Ascending aorta (tissue), 2 donors: ENCODE measurements at regions not wholly inside any gene's neighbourhood (a gene's known extent, or its start where the extent isn't known, plus 50 kb on each side); places are given as distances from the start of the nearest gene placed in this dataset.

Experiments used
- DNase-seq, 2 donors: peaks; one replicate each; pipeline ENCODE4 v3.0.0-alpha.2; 2019; ENCODE audit warnings: low spot score in 2 of 2
- H3K27ac ChIP-seq, 2 donors: fragments of 200-600 bp; sonication (generic); one replicate each; pipeline ENCODE4 v1.5.1; 2016 to 2017; ENCODE audit warnings: mild to moderate bottlenecking in 1 of 2
- H3K27me3 ChIP-seq: fragments of 200-600 bp; sonication (generic); one replicate; pipeline ENCODE4 v1.5.1; 2017
- H3K36me3 ChIP-seq, 2 donors: fragments of 200-600 bp; sonication (generic); one replicate each; pipeline ENCODE4 v1.5.1; 2016
- H3K4me1 ChIP-seq, 2 donors: fragments of 200-600 bp; sonication (generic); one replicate each; pipeline ENCODE4 v1.5.1; 2016 to 2017; ENCODE audit warnings: mild to moderate bottlenecking in 1 of 2
- H3K4me3 ChIP-seq, 2 donors: fragments of 200-600 bp; sonication (generic); one replicate each; pipeline ENCODE4 v1.5.1; 2016 to 2017; ENCODE audit warnings: mild to moderate bottlenecking in 1 of 2
- H3K9me3 ChIP-seq, 2 donors: fragments of 200-600 bp; sonication (generic); one replicate each; pipeline ENCODE4 v1.5.1; 2016
- intact Hi-C: fragments of 100-400 bp; cut with DNase I; formaldehyde crosslinking; loops from one replicate; pipeline ENCODE4 v1.15.1; 2023
- TF ChIP-seq, protein P1 (sequence below), 3 experiments: fragments of 200-600 bp in 2 of 3; fragments of 450-650 bp in 1 of 3; sonication (generic) in 2 of 3; IDR thresholded peaks; one replicate each; pipeline ENCODE4 v1.5.1; 2016 to 2019; ENCODE audit warnings: antibody characterized with exemption in 3 of 3, mild to moderate bottlenecking in 1 of 3, moderate library complexity in 1 of 3

DNA sequence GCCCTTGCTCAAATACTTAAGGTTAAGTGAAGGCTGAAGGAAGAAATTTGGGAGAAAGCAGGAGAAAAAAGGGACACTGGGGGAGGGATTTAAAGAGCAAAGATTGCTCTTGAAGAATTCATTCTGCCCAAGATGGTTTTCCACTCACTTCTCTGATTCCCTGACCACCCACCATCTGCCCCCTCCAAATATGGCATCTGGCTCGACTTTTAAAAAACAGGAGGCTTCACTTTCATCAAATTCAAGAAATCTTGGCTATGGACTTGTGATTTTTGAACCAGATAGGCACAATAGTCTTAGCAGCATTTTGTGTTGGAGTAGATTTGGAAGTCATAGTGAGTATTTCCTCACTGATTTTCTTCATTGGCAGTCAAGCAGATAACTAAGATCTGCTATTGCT is 574.4 kb upstream of the SUCLG2 start:
- TF ChIP-seq, protein P1, sequence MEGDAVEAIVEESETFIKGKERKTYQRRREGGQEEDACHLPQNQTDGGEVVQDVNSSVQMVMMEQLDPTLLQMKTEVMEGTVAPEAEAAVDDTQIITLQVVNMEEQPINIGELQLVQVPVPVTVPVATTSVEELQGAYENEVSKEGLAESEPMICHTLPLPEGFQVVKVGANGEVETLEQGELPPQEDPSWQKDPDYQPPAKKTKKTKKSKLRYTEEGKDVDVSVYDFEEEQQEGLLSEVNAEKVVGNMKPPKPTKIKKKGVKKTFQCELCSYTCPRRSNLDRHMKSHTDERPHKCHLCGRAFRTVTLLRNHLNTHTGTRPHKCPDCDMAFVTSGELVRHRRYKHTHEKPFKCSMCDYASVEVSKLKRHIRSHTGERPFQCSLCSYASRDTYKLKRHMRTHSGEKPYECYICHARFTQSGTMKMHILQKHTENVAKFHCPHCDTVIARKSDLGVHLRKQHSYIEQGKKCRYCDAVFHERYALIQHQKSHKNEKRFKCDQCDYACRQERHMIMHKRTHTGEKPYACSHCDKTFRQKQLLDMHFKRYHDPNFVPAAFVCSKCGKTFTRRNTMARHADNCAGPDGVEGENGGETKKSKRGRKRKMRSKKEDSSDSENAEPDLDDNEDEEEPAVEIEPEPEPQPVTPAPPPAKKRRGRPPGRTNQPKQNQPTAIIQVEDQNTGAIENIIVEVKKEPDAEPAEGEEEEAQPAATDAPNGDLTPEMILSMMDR (IDR thresholded peaks at IDR 0.05) = no peak
- intact Hi-C loops = no loop called here
- H3K4me3 ChIP-seq = no peak overlapping the region

GRCh38 chr3:68220832-68221231 is 566.4 kb upstream of the SUCLG2 start:
- Histone ChIP-seq H3K27ac (no peak overlapping the region), H3K4me1 (no peaks in the 10 kb centered on the region), H3K27me3 (no peaks in the 10 kb centered on the region), H3K36me3 (no peaks in the 10 kb centered on the region), H3K9me3 (no peaks in the 10 kb centered on the region), H3K4me3 (no peak overlapping the region)
- no peak for DNase-seq
- TF ChIP-seq, protein P1 (IDR thresholded peaks at IDR 0.05) = no peak
- intact Hi-C loops = no loop called here

More for the DNA sequence above, 574.4 kb upstream of the SUCLG2 start:
- DNase-seq = no peak
- H3K36me3 ChIP-seq = no peaks in the 10 kb centered on the region
- H3K4me1 ChIP-seq = no peaks in the 10 kb centered on the region
- H3K27me3 ChIP-seq = no peaks in the 10 kb centered on the region
- H3K9me3 ChIP-seq = no peaks in the 10 kb centered on the region
- H3K27ac ChIP-seq = no peak overlapping the region

GRCh38 chr3:68211637-68212036 is 557.2 kb upstream of the SUCLG2 start:
- no peaks in the 10 kb centered on the region for H3K27me3 ChIP-seq
- DNase-seq = no peak

GRCh38 chr3:68210635-68211034 is 556.2 kb upstream of the SUCLG2 start:
- H3K27ac ChIP-seq = no peak overlapping the region
- no peaks in the 10 kb centered on the region for H3K27me3 ChIP-seq
- no peak overlapping the region for H3K4me3 ChIP-seq
- H3K9me3 ChIP-seq = no peaks in the 10 kb centered on the region
- H3K4me1 ChIP-seq = no peaks in the 10 kb centered on the region
- intact Hi-C loops = no loop called here
- H3K36me3 ChIP-seq = no peaks in the 10 kb centered on the region
- TF ChIP-seq, protein P1 (IDR thresholded peaks at IDR 0.05) = no peak
- no peak for DNase-seq

More at GRCh38 chr3:68211637-68212036, 557.2 kb upstream of the SUCLG2 start:
- TF ChIP-seq, protein P1 (IDR thresholded peaks at IDR 0.05) = no peak
- Histone ChIP-seq H3K27ac (no peak overlapping the region), H3K9me3 (no peaks in the 10 kb centered on the region), H3K36me3 (no peaks in the 10 kb centered on the region), H3K4me3 (no peak overlapping the region), H3K4me1 (no peaks in the 10 kb centered on the region)
- intact Hi-C loops = no loop called here

- intact Hi-C loops = no loop called here
- H3K9me3 ChIP-seq = peaks cover 0 to 13% of the 10 kb centered on the region in 2 donors
- H3K27me3 ChIP-seq = no peaks in the 10 kb centered on the region
- H3K36me3 ChIP-seq = no peaks in the 10 kb centered on the region
- no peaks in the 10 kb centered on the region for H3K4me1 ChIP-seq
- TF ChIP-seq, protein P1 (IDR thresholded peaks at IDR 0.05) = no peak
- no peak overlapping the region for H3K27ac ChIP-seq
- no peak overlapping the region for H3K4me3 ChIP-seq
- no peak for DNase-seq
Observed at GRCh38 chr3:68207327-68207726, 552.9 kb upstream of the SUCLG2 start.

GRCh38 chr3:68206524-68207117 is 552.2 kb upstream of the SUCLG2 start:
- no peak for DNase-seq
- TF ChIP-seq, protein P1 (IDR thresholded peaks at IDR 0.05) = no peak

More at GRCh38 chr3:68206524-68207117, 552.2 kb upstream of the SUCLG2 start:
- Histone ChIP-seq H3K27ac (no peak overlapping the region), H3K36me3 (no peaks in the 10 kb centered on the region), H3K4me3 (no peak overlapping the region), H3K4me1 (no peaks in the 10 kb centered on the region), H3K27me3 (no peaks in the 10 kb centered on the region), H3K9me3 (peaks cover 0 to 13% of the 10 kb centered on the region in 2 donors)
- intact Hi-C loops = no loop called here
